Keratinocyte (primary cell): ENCODE measurements at regions not wholly inside any gene's neighbourhood (a gene's known extent, or its start where the extent isn't known, plus 50 kb on each side); places are given as distances from the start of the nearest gene placed in this dataset.

Source experiments
- DNase-seq: peaks from one replicate; pipeline ENCODE4 v3.0.0-alpha.2; 2011; ENCODE audit warnings: low read depth, missing footprints, low spot score
- FAIRE-seq: peaks from 2 replicates; lab custom pipeline; 2011; peaks lifted over from hg19 to GRCh38; lab: Jason Lieb, UNC
- H2AFZ ChIP-seq: 2 replicates; pipeline ENCODE4 v1.6.0; 2012; ENCODE audit warnings: low read length, control low read depth, inconsistent platforms; ENCODE audit not compliant: control insufficient read depth
- H3K27ac ChIP-seq: 2 replicates; pipeline ENCODE4 v1.5.1; 2011; ENCODE audit warnings: low read length; ENCODE audit not compliant: control insufficient read depth, insufficient read depth
- H3K27me3 ChIP-seq: 3 replicates; pipeline ENCODE4 v1.6.0; 2011; ENCODE audit warnings: low read length; ENCODE audit not compliant: control insufficient read depth, insufficient read depth; ENCODE audit errors: extremely low read depth
- H3K36me3 ChIP-seq, 2 experiments: 2 replicates in 1 of 2; 3 replicates in 1 of 2; pipeline ENCODE4 v1.5.1; 2011; ENCODE audit warnings: low read length in 2 of 2, mild to moderate bottlenecking in 1 of 2; ENCODE audit not compliant: control insufficient read depth in 2 of 2, insufficient read depth in 2 of 2; ENCODE audit errors: extremely low read depth in 1 of 2
- H3K4me1 ChIP-seq: 3 replicates; pipeline ENCODE4 v1.5.1; 2011; ENCODE audit warnings: low read length; ENCODE audit not compliant: control insufficient read depth, insufficient read depth; ENCODE audit errors: extremely low read depth
- H3K4me2 ChIP-seq: 3 replicates; pipeline ENCODE4 v1.6.0; 2011; ENCODE audit warnings: low read depth, low read length; ENCODE audit not compliant: control insufficient read depth, insufficient read depth; ENCODE audit errors: extremely low read depth
- H3K4me3 ChIP-seq, 3 experiments: fragments of 200-600 bp in 1 of 3; sonication (generic) in 1 of 3; 2 replicates in 2 of 3; 3 replicates in 1 of 3; pipeline ENCODE4 v1.5.1; 2011 to 2016; ENCODE audit warnings: low read length in 3 of 3, mild to moderate bottlenecking in 3 of 3, control low read depth in 2 of 3, inconsistent platforms in 1 of 3, low read depth in 1 of 3, mixed read lengths in 1 of 3, mixed run types in 1 of 3, moderate library complexity in 1 of 3; ENCODE audit not compliant: control insufficient read depth in 2 of 3, insufficient read depth in 2 of 3; ENCODE audit errors: extremely low read depth in 1 of 3
- H3K79me2 ChIP-seq: 2 replicates; pipeline ENCODE4 v1.6.0; 2012; ENCODE audit warnings: low read length; ENCODE audit not compliant: control insufficient read depth, insufficient read depth
- H3K9ac ChIP-seq: 3 replicates; pipeline ENCODE4 v1.6.0; 2011; ENCODE audit warnings: low read length; ENCODE audit not compliant: control insufficient read depth, insufficient read depth; ENCODE audit errors: extremely low read depth
- H3K9me1 ChIP-seq: 3 replicates; pipeline ENCODE4 v1.6.0; 2011; ENCODE audit warnings: low read length; ENCODE audit not compliant: control insufficient read depth, insufficient read depth; ENCODE audit errors: extremely low read depth
- H3K9me3 ChIP-seq: 2 replicates; pipeline ENCODE4 v1.5.1; 2012; ENCODE audit warnings: low read depth, low read length; ENCODE audit not compliant: control insufficient read depth
- H4K20me1 ChIP-seq: 3 replicates; pipeline ENCODE4 v1.6.0; 2011; ENCODE audit warnings: low read length; ENCODE audit not compliant: control insufficient read depth, insufficient read depth; ENCODE audit errors: extremely low read depth
- CTCF ChIP-seq, 3 experiments: IDR thresholded peaks in 1 of 3; conservative IDR thresholded peaks in 1 of 3; optimal IDR thresholded peaks in 1 of 3; 2 replicates in 2 of 3; 3 replicates in 1 of 3; pipeline versions ENCODE3 to v1.5.1; 2011; ENCODE audit warnings: low read length in 3 of 3, mild to moderate bottlenecking in 3 of 3, moderate library complexity in 2 of 3, control low read depth in 1 of 3, inconsistent platforms in 1 of 3; ENCODE audit not compliant: insufficient read depth in 2 of 3; ENCODE audit errors: extremely low read depth in 1 of 3
- EZH2 ChIP-seq: IDR thresholded peaks from one replicate; pipeline ENCODE4 v1.6.1; 2012; ENCODE audit warnings: inconsistent platforms, mild to moderate bottlenecking, low read length, moderate library complexity
- dilution Hi-C: fragments of 300-500 bp; cut with MboI; formaldehyde crosslinking; loops from one replicate; pipeline ENCODE4 v1.7.0; 2020; ENCODE audit warnings: low sequenced_read_pairs; ENCODE audit not compliant: extremely low pct_ligation_motif_present

GRCh38 chr4:157988641-157989040 is 184.2 kb downstream of the GASK1B start:
- H3K27ac ChIP-seq: no peak overlapping the region
- H3K9ac ChIP-seq: no peak overlapping the region
- H3K4me1 ChIP-seq: no peaks in the 10 kb centered on the region
- H3K9me3 ChIP-seq: no peaks in the 10 kb centered on the region
- dilution Hi-C loops: no loop called here
- DNase-seq: no peak
- no peak overlapping the region for H3K4me2 ChIP-seq
- H3K4me3 ChIP-seq: no peak overlapping the region
- no peaks in the 10 kb centered on the region for H3K27me3 ChIP-seq
- H3K79me2 ChIP-seq: no peaks in the 10 kb centered on the region
- no peaks in the 10 kb centered on the region for H3K9me1 ChIP-seq
- no peak overlapping the region for H2AFZ ChIP-seq
- no peak for FAIRE-seq
- TF ChIP-seq CTCF (optimal IDR thresholded peaks at IDR 0.05 in 1 of 3, IDR thresholded peaks at IDR 0.05 in 1 of 3, conservative IDR thresholded peaks at IDR 0.05 in 1 of 3; ENCODE audit: extremely low read depth in 1 of 3, insufficient read depth in 2 of 3, low read length in 3 of 3) (no peak), EZH2 (no peak)
- no peaks in the 10 kb centered on the region for H3K36me3 ChIP-seq
- no peaks in the 10 kb centered on the region for H4K20me1 ChIP-seq

- H3K27ac ChIP-seq: no peak overlapping the region
- no peak overlapping the region for H3K4me3 ChIP-seq
- DNase-seq (peak; percentile 13), FAIRE-seq (peak; percentile 59)
- no peaks in the 10 kb centered on the region for H3K9me1 ChIP-seq
- H4K20me1 ChIP-seq: no peaks in the 10 kb centered on the region
- no peaks in the 10 kb centered on the region for H3K9me3 ChIP-seq
- no peak overlapping the region for H2AFZ ChIP-seq
- H3K27me3 ChIP-seq: no peaks in the 10 kb centered on the region
- TF ChIP-seq EZH2 (no peak), CTCF (optimal IDR thresholded peaks at IDR 0.05 in 1 of 3, IDR thresholded peaks at IDR 0.05 in 1 of 3, conservative IDR thresholded peaks at IDR 0.05 in 1 of 3; ENCODE audit: extremely low read depth in 1 of 3, insufficient read depth in 2 of 3, low read length in 3 of 3) (no peak)
- H3K4me1 ChIP-seq: no peaks in the 10 kb centered on the region
- no peaks in the 10 kb centered on the region for H3K36me3 ChIP-seq
- dilution Hi-C loops: no loop called here
- no peaks in the 10 kb centered on the region for H3K79me2 ChIP-seq
- H3K4me2 ChIP-seq: no peak overlapping the region
- H3K9ac ChIP-seq: no peak overlapping the region
Measured at GRCh38 chr4:157984285-157984911, 188.4 kb downstream of the GASK1B start.
